ENCODE measurements at regions not wholly inside any gene's neighbourhood (a gene's known extent, or its start where the extent isn't known, plus 50 kb on each side); places are given as distances from the start of the nearest gene placed in this dataset.

DNA sequence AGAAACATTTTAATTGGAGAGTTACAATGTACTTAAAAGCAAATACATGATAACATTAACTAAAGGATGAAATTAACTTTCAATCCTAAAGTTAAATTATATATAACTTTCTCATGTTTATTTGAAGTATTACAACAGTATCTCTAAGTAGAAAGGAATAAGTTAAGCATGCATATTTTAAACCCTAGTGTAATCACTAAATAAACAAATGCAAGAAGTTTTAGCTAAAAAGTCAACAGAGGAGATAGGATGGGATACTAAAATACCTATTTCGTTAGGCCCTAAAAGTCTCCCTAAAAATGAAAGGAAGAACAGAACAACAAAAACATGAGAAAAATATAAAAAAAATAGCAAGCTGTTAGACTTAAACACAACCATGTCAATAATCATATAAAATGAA lies 361.3 kb upstream of the THBS1 start:
- no peaks in the 10 kb centered on the region for H3K27me3 ChIP-seq (ENCODE audit: control insufficient read depth, insufficient read depth, low read length, poor library complexity, severe bottlenecking)
- no peak overlapping the region for H3K4me3 ChIP-seq (ENCODE audit: insufficient read depth, low read depth, low read length)
- H3K36me3 ChIP-seq (ENCODE audit: control insufficient read depth, insufficient read depth, low read length) = no peaks in the 10 kb centered on the region
- WGBS, 2 experiments = 100% methylated on average over 1 of the region's 1 CpG; no CpG with 5 or more reads in 1 of the 2 experiments
- no peaks in the 10 kb centered on the region for H3K9me3 ChIP-seq (ENCODE audit: control insufficient read depth, low read length)
- H3K27ac ChIP-seq (ENCODE audit: insufficient read depth, low read depth, low read length, poor library complexity, severe bottlenecking) = no peak overlapping the region
- no peaks in the 10 kb centered on the region for H3K4me1 ChIP-seq (ENCODE audit: control insufficient read depth, insufficient read depth, low read length)

DNA sequence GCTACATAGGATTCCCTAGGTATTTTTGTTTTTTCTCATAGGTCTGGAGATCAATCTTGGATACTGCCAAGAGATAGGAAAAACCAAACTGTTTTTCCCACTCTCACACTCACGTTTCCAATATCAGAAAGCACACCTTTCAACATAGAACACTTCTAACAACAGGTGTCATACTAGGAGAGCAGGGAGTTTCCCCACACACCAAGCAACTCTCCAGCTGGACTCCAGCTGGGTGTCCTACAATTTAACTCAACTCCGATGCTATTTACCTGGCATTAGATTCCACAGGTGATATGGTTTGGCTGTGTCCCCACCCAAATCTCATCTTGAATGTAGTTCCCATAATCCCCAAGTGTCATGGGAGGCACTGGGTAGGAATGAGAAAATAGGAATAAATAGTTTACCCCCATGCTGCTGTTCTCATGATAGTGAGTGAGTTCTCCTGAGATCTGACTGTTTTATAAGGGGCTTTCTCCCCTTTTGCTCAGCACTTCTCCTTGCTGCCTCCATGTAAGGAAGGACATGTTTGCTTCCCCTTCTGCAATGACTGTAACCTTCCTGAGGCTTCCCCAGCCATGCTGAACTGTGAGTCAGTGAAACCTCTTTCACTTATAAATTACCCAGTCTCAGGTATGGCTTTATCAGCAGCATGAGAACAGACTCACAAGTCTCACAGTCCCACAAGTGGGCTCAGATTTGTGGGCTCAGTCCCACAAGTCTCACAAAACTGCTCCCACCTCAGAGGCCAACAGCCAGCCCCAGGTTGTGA lies 354.5 kb upstream of the THBS1 start:
- 87 to 97% methylated on average over 2 of the region's 2 CpGs for WGBS, 2 experiments
- H3K4me3 ChIP-seq (ENCODE audit: insufficient read depth, low read depth, low read length) = no peak overlapping the region
- no peak overlapping the region for H3K27ac ChIP-seq (ENCODE audit: insufficient read depth, low read depth, low read length, poor library complexity, severe bottlenecking)
- H3K36me3 ChIP-seq (ENCODE audit: control insufficient read depth, insufficient read depth, low read length) = no peaks in the 10 kb centered on the region
- H3K4me1 ChIP-seq (ENCODE audit: control insufficient read depth, insufficient read depth, low read length) = no peaks in the 10 kb centered on the region
- H3K27me3 ChIP-seq (ENCODE audit: control insufficient read depth, insufficient read depth, low read length, poor library complexity, severe bottlenecking) = no peaks in the 10 kb centered on the region
- H3K9me3 ChIP-seq (ENCODE audit: control insufficient read depth, low read length) = no peaks in the 10 kb centered on the region

DNA sequence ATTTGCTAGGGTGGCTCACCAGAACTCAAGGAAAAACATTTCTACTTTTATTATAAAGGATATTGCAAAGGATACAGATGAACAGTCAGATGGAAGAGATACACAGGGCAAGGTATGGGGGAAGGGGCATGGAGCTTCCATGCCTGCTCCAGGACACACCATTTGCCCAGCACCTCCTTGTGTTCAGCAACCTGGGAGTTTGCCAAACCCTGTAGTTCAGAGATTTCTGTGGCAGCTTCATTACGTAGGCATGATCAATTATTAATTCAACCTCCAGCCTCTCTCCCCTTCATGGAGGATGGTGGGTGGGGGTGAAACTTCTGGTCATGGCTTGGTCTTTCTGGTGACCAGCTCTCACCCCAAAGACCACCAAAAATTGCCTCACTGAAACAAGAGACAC lies 353.9 kb upstream of the THBS1 start:
- H3K4me3 ChIP-seq (ENCODE audit: insufficient read depth, low read depth, low read length) = no peak overlapping the region
- H3K27ac ChIP-seq (ENCODE audit: insufficient read depth, low read depth, low read length, poor library complexity, severe bottlenecking) = no peak overlapping the region
- H3K4me1 ChIP-seq (ENCODE audit: control insufficient read depth, insufficient read depth, low read length) = no peaks in the 10 kb centered on the region
- no CpG with 5 or more reads among the region's 1 CpG for WGBS, 2 experiments
- no peaks in the 10 kb centered on the region for H3K9me3 ChIP-seq (ENCODE audit: control insufficient read depth, low read length)
- no peaks in the 10 kb centered on the region for H3K27me3 ChIP-seq (ENCODE audit: control insufficient read depth, insufficient read depth, low read length, poor library complexity, severe bottlenecking)
- H3K36me3 ChIP-seq (ENCODE audit: control insufficient read depth, insufficient read depth, low read length) = no peaks in the 10 kb centered on the region

DNA sequence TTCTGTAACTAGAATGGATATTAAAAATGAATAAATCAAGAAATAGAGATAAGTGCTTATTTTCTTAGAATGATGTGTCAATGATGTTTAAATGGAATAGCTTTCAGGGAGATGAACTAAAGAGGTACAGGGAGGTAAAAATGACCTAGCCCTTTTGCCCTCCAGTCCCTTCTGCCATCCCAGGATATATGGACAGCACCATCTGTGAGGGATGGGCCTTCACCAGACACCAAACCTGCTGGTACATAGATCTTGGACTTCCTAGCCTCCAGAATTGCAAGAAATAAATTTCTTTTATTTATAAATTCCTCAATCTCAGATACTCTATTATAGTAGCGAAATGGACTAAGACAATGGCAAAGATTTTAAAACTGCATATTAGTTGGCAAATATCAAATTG lies 352.0 kb upstream of the THBS1 start:
- Histone ChIP-seq H3K4me1 (ENCODE audit: control insufficient read depth, insufficient read depth, low read length) (no peaks in the 10 kb centered on the region), H3K27ac (ENCODE audit: insufficient read depth, low read depth, low read length, poor library complexity, severe bottlenecking) (no peak overlapping the region), H3K9me3 (ENCODE audit: control insufficient read depth, low read length) (no peaks in the 10 kb centered on the region), H3K27me3 (ENCODE audit: control insufficient read depth, insufficient read depth, low read length, poor library complexity, severe bottlenecking) (no peaks in the 10 kb centered on the region), H3K36me3 (ENCODE audit: control insufficient read depth, insufficient read depth, low read length) (no peaks in the 10 kb centered on the region), H3K4me3 (ENCODE audit: insufficient read depth, low read depth, low read length) (no peak overlapping the region)
- WGBS, 2 experiments = no CpG with 5 or more reads among the region's 1 CpG

DNA sequence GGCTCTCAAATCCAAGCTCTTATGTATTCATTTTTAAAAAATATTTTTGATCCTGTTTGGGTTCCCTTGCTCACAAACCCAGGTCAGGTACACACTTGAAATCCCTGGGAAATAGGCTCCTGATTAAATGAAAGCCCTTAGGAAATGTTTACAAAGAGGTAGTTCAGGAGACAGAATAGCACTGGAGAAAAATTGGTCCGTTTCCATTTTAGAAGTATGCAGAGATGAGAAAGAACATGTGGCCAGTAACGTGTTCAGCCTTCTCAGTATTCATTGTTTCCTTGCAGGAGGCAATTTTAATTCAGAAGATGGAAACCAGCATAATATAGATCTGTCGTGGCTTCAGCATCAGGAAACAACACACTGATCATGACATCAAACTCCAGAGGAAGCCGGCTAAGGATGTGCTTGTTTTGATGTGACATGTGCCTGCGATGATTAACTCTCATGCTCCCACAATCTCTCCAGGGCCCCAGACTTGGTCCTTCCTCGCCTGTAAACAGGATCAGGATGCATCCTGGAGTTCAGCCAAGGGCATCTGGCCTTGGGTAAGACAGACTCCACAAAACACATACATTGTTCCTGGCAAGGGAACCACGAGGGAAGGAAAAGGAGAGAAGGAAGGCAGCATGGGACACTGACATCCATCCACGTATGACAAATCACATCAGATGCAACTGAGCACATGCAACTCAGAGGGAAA lies 350.5 kb upstream of the THBS1 start:
- Histone ChIP-seq H3K9me3 (ENCODE audit: control insufficient read depth, low read length) (no peaks in the 10 kb centered on the region), H3K36me3 (ENCODE audit: control insufficient read depth, insufficient read depth, low read length) (no peaks in the 10 kb centered on the region), H3K4me1 (ENCODE audit: control insufficient read depth, insufficient read depth, low read length) (no peaks in the 10 kb centered on the region), H3K27me3 (ENCODE audit: control insufficient read depth, insufficient read depth, low read length, poor library complexity, severe bottlenecking) (no peaks in the 10 kb centered on the region), H3K4me3 (ENCODE audit: insufficient read depth, low read depth, low read length) (no peak overlapping the region), H3K27ac (ENCODE audit: insufficient read depth, low read depth, low read length, poor library complexity, severe bottlenecking) (no peak overlapping the region)
- 85% methylated on average over 8 of the region's 8 CpGs for WGBS, 2 experiments

DNA sequence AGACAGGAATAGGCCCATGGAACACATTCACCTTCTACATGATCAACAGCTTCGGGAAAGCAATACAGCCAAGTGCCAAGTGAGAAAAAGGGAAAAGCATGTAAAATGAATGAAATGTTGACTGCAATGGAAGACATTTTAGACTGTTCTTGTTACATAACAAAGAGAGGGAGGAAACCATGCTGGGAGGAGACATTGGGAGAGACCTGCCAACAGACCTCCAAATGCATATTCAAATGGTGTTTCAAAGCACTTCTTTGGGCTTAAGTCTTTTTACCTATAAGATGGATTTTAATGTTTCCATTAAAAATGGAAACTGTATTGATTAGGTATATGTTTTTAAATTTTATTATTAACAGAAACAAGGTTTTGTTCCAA lies 350.0 kb upstream of the THBS1 start:
- Histone ChIP-seq H3K27me3 (ENCODE audit: control insufficient read depth, insufficient read depth, low read length, poor library complexity, severe bottlenecking) (no peaks in the 10 kb centered on the region), H3K27ac (ENCODE audit: insufficient read depth, low read depth, low read length, poor library complexity, severe bottlenecking) (no peak overlapping the region), H3K4me3 (ENCODE audit: insufficient read depth, low read depth, low read length) (no peak overlapping the region), H3K9me3 (ENCODE audit: control insufficient read depth, low read length) (no peaks in the 10 kb centered on the region), H3K36me3 (ENCODE audit: control insufficient read depth, insufficient read depth, low read length) (no peaks in the 10 kb centered on the region), H3K4me1 (ENCODE audit: control insufficient read depth, insufficient read depth, low read length) (no peaks in the 10 kb centered on the region)
- WGBS, 2 experiments = 90% methylated on average over 1 of the region's 1 CpG

DNA sequence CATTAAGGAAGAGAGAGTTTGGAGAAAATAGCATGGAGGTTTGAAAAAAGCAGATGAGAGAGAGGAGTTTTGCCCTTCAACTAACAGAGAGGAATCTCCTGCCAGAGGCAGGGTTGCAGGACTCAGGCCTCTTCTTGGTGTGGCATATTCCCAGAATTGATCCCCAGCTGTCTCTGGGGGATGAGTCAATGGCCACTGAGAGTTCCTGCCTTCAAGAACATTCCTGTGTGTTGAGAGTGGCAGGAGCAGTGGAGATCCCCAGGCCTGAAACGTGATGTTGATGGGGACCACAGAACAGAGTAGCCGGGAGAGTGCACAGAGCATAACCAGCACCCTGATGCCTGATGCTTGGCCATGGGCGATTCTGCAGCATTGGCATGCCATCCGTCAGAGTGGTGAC lies 348.4 kb upstream of the THBS1 start:
- H3K27ac ChIP-seq (ENCODE audit: insufficient read depth, low read depth, low read length, poor library complexity, severe bottlenecking) = no peak overlapping the region
- 85 to 86% methylated on average over 4 of the region's 4 CpGs for WGBS, 2 experiments

DNA sequence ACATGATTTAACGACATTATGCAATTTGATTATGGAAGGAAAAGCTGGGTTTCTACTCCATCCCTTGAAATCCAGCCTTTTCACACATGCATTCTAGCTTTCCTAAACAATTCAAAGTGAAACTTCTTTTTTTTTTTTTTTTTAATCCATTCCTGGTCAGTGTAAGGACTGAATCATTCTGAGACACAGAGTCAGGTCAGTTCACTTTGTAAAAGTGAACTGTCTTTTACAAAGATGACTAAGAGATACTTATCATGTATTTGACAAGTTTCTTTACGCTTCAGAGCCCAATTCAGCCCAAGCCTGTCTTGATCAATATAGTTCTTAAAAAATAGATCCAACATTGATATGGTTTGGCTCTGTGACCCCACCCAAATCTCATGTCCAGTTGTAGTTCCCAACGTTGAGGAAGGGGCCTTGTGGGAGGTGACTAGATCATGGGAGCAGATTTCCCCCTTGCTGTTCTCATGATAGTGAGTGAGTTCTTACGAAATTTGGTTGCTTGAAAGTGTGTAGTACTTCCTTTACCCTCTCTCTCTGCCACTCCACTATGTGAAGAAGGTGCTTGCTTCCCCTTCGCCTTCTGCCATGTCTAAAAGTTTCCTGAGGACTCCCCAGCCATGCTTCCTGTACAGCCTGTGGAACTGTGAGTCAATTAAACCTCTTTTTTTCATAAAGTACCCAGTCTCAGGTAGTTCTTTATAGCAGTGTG lies 345.6 kb upstream of the THBS1 start:
- Histone ChIP-seq H3K9me3 (ENCODE audit: control insufficient read depth, low read length) (no peaks in the 10 kb centered on the region), H3K27ac (ENCODE audit: insufficient read depth, low read depth, low read length, poor library complexity, severe bottlenecking) (no peak overlapping the region), H3K27me3 (ENCODE audit: control insufficient read depth, insufficient read depth, low read length, poor library complexity, severe bottlenecking) (no peaks in the 10 kb centered on the region), H3K36me3 (ENCODE audit: control insufficient read depth, insufficient read depth, low read length) (no peaks in the 10 kb centered on the region), H3K4me1 (ENCODE audit: control insufficient read depth, insufficient read depth, low read length) (no peaks in the 10 kb centered on the region), H3K4me3 (ENCODE audit: insufficient read depth, low read depth, low read length) (no peak overlapping the region)
- 90 to 93% methylated on average over 5 of the region's 5 CpGs for WGBS, 2 experiments

More for the DNA sequence above, 348.4 kb upstream of the THBS1 start:
- Histone ChIP-seq H3K36me3 (ENCODE audit: control insufficient read depth, insufficient read depth, low read length) (no peaks in the 10 kb centered on the region), H3K4me3 (ENCODE audit: insufficient read depth, low read depth, low read length) (no peak overlapping the region), H3K4me1 (ENCODE audit: control insufficient read depth, insufficient read depth, low read length) (no peaks in the 10 kb centered on the region), H3K9me3 (ENCODE audit: control insufficient read depth, low read length) (no peaks in the 10 kb centered on the region), H3K27me3 (ENCODE audit: control insufficient read depth, insufficient read depth, low read length, poor library complexity, severe bottlenecking) (no peaks in the 10 kb centered on the region)

DNA sequence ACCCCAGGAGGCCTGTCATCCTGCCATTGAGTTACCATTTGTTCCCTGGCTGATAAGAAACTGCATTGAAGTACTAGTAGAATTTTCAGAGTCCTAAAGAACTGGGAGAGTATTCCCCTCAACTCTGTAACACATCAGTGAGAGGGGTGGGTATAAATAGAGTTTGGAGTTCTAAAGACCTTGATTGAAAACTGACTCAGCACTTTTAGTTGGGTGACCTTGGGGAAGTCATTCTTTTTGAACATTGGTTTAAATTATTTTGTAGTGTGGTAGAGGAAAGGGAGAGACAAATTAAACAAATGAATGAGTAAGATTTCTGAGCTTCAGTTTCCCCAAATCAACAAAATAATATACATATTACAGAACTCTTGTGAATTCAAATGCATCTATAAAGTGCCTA lies 344.5 kb upstream of the THBS1 start:
- Histone ChIP-seq H3K36me3 (ENCODE audit: control insufficient read depth, insufficient read depth, low read length) (no peaks in the 10 kb centered on the region), H3K9me3 (ENCODE audit: control insufficient read depth, low read length) (no peaks in the 10 kb centered on the region), H3K27ac (ENCODE audit: insufficient read depth, low read depth, low read length, poor library complexity, severe bottlenecking) (no peak overlapping the region), H3K4me1 (ENCODE audit: control insufficient read depth, insufficient read depth, low read length) (no peaks in the 10 kb centered on the region), H3K27me3 (ENCODE audit: control insufficient read depth, insufficient read depth, low read length, poor library complexity, severe bottlenecking) (no peaks in the 10 kb centered on the region), H3K4me3 (ENCODE audit: insufficient read depth, low read depth, low read length) (no peak overlapping the region)

DNA sequence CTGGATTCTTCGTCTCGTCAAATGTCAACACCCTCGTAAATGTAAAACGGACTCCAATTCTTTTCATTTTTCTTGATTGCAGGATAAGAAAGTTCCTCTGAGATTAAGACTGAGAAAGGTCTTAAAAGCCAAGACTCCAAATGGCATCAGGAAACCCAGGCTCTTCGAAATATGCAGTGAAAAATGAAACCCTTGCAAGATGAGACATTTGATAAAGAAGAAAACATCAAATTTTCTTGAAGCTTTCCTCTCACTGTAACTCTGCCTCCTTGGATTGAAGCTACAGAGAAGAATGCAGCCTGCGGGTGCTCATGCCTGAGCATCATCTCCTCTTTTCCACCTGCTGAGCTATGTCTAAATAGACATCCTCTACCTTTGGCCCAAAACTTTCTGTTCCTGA lies 342.4 kb upstream of the THBS1 start:
- no peak overlapping the region for H3K27ac ChIP-seq (ENCODE audit: insufficient read depth, low read depth, low read length, poor library complexity, severe bottlenecking)
- H3K4me1 ChIP-seq (ENCODE audit: control insufficient read depth, insufficient read depth, low read length) = no peaks in the 10 kb centered on the region
- H3K9me3 ChIP-seq (ENCODE audit: control insufficient read depth, low read length) = no peaks in the 10 kb centered on the region
- no peaks in the 10 kb centered on the region for H3K27me3 ChIP-seq (ENCODE audit: control insufficient read depth, insufficient read depth, low read length, poor library complexity, severe bottlenecking)
- H3K36me3 ChIP-seq (ENCODE audit: control insufficient read depth, insufficient read depth, low read length) = no peaks in the 10 kb centered on the region
- 89 to 91% methylated on average over 6 of the region's 6 CpGs for WGBS, 2 experiments
- H3K4me3 ChIP-seq (ENCODE audit: insufficient read depth, low read depth, low read length) = no peak overlapping the region
